H9 (cell line): ENCODE measurements at regions not wholly inside any gene's neighbourhood (a gene's known extent, or its start where the extent isn't known, plus 50 kb on each side); places are given as distances from the start of the nearest gene placed in this dataset.
"Not testable (repeated sequence)": the region's sequence is repeated elsewhere in the genome, so short reads cannot be mapped to it uniquely, and the experiment has no call there.

Experiments
- DNase-seq: peaks from one replicate; pipeline ENCODE4 v3.0.0-alpha.2; 2017
- H2AFZ ChIP-seq: one replicate; pipeline ENCODE4 v1.6.1; 2013; ENCODE audit warnings: mild to moderate bottlenecking, low read length, control low read depth, moderate library complexity
- H2AK5ac ChIP-seq: 2 replicates; pipeline ENCODE4 v1.6.1; 2013; ENCODE audit warnings: low read length, control low read depth, mixed read lengths; ENCODE audit not compliant: insufficient read length
- H2BK120ac ChIP-seq: one replicate; pipeline ENCODE4 v1.6.1; 2013; ENCODE audit warnings: low read depth, mild to moderate bottlenecking, low read length, control low read depth, inconsistent platforms; ENCODE audit not compliant: poor library complexity, severe bottlenecking
- H2BK12ac ChIP-seq: 2 replicates; pipeline ENCODE4 v1.6.1; 2013; ENCODE audit warnings: low read length, control low read depth, mixed read lengths, low read depth; ENCODE audit not compliant: insufficient read length
- H2BK15ac ChIP-seq: 2 replicates; pipeline ENCODE4 v1.6.1; 2013; ENCODE audit warnings: low read depth, low read length, control low read depth
- H2BK20ac ChIP-seq: one replicate; pipeline ENCODE4 v1.6.1; 2013; ENCODE audit warnings: low read depth, mild to moderate bottlenecking, low read length, control low read depth, inconsistent platforms; ENCODE audit not compliant: poor library complexity, severe bottlenecking
- H2BK5ac ChIP-seq: 2 replicates; pipeline ENCODE4 v1.6.1; 2013; ENCODE audit warnings: low read length, control low read depth, mixed read lengths; ENCODE audit not compliant: insufficient read length
- H3K14ac ChIP-seq: 2 replicates; pipeline ENCODE4 v1.6.1; 2013; ENCODE audit warnings: low read length, control low read depth; ENCODE audit not compliant: insufficient read depth
- H3K18ac ChIP-seq: 2 replicates; pipeline ENCODE4 v1.6.1; 2013; ENCODE audit warnings: low read depth, mild to moderate bottlenecking, mixed read lengths, low read length, control low read depth; ENCODE audit not compliant: insufficient read length
- H3K23ac ChIP-seq: 2 replicates; pipeline ENCODE4 v1.6.1; 2013; ENCODE audit warnings: low read length, control low read depth, mixed read lengths, low read depth; ENCODE audit not compliant: insufficient read length
- H3K23me2 ChIP-seq: 2 replicates; pipeline ENCODE4 v1.6.1; 2013; ENCODE audit warnings: low read depth, mild to moderate bottlenecking, mixed read lengths, low read length, control low read depth; ENCODE audit not compliant: insufficient read length, poor library complexity, severe bottlenecking
- H3K27ac ChIP-seq: 2 replicates; pipeline ENCODE4 v1.5.1; 2013; ENCODE audit warnings: low read length, control low read depth, mixed read lengths, low read depth; ENCODE audit not compliant: insufficient read length
- H3K27me3 ChIP-seq: 2 replicates; pipeline ENCODE4 v1.6.1; 2013; ENCODE audit warnings: low read length, control low read depth, inconsistent platforms; ENCODE audit not compliant: insufficient read depth
- H3K4ac ChIP-seq: 2 replicates; pipeline ENCODE4 v1.6.1; 2013; ENCODE audit warnings: low read depth, mild to moderate bottlenecking, control low read depth, inconsistent platforms, low read length, moderate library complexity
- H3K4me1 ChIP-seq: 2 replicates; pipeline ENCODE4 v1.6.1; 2013; ENCODE audit warnings: low read length, control low read depth, inconsistent platforms; ENCODE audit not compliant: insufficient read depth
- H3K4me2 ChIP-seq: 2 replicates; pipeline ENCODE4 v1.6.1; 2013; ENCODE audit warnings: low read length, control low read depth, mixed read lengths; ENCODE audit not compliant: insufficient read length, insufficient read depth
- H3K56ac ChIP-seq: 2 replicates; pipeline ENCODE4 v1.6.1; 2013; ENCODE audit warnings: low read depth, mild to moderate bottlenecking, mixed read lengths, low read length, control low read depth; ENCODE audit not compliant: insufficient read length
- H3K79me1 ChIP-seq: 2 replicates; pipeline ENCODE4 v1.6.1; 2013; ENCODE audit warnings: low read depth, mild to moderate bottlenecking, moderate library complexity, low read length, control low read depth, inconsistent platforms; ENCODE audit not compliant: insufficient read depth, poor library complexity, severe bottlenecking
- H3K79me2 ChIP-seq: 2 replicates; pipeline ENCODE4 v1.6.1; 2013; ENCODE audit warnings: low read length, control low read depth, inconsistent platforms; ENCODE audit not compliant: insufficient read depth
- H3K9ac ChIP-seq: 2 replicates; pipeline ENCODE4 v1.6.1; 2013; ENCODE audit warnings: low read length, control low read depth, mixed read lengths; ENCODE audit not compliant: insufficient read length; ENCODE audit errors: extremely low read depth
- H3K9me3 ChIP-seq: one replicate; pipeline ENCODE4 v1.6.1; 2013; ENCODE audit warnings: low read depth, low read length, inconsistent platforms; ENCODE audit not compliant: control insufficient read depth
- H3T11ph ChIP-seq: one replicate; pipeline ENCODE4 v1.6.1; 2013; ENCODE audit warnings: mild to moderate bottlenecking, low read length, control low read depth, inconsistent platforms
- H4K20me1 ChIP-seq: one replicate; pipeline ENCODE4 v1.6.1; 2013; ENCODE audit not compliant: control insufficient read depth, insufficient read length, insufficient read depth
- H4K5ac ChIP-seq: 2 replicates; pipeline ENCODE4 v1.6.1; 2013; ENCODE audit warnings: low read depth, mild to moderate bottlenecking, mixed read lengths, low read length, control low read depth; ENCODE audit not compliant: insufficient read length
- H4K8ac ChIP-seq: replicated peaks from 2 replicates; pipeline ENCODE4 v1.6.1; 2013; ENCODE audit warnings: low read length, control low read depth, mixed read lengths, low read depth; ENCODE audit not compliant: insufficient read length
- H4K91ac ChIP-seq: 2 replicates; pipeline ENCODE4 v1.6.1; 2013; ENCODE audit warnings: low read depth, mild to moderate bottlenecking, moderate library complexity, mixed read lengths, low read length, control low read depth; ENCODE audit not compliant: insufficient read length
- H3K27ac Mint-ChIP-seq, 3 experiments: 2 replicates in 2 of 3; 3 replicates in 1 of 3; pipeline ENCODE4 v1.8.0; 2020 to 2021; ENCODE audit warnings: mixed read lengths in 3 of 3, mild to moderate bottlenecking in 1 of 3, moderate library complexity in 1 of 3
- H3K27me3 Mint-ChIP-seq: 2 replicates; pipeline ENCODE4 v1.8.0; 2021; ENCODE audit warnings: low read depth, mild to moderate bottlenecking, moderate library complexity, mixed read lengths
- H3K36me3 Mint-ChIP-seq, 3 experiments: 2 replicates in 2 of 3; 3 replicates in 1 of 3; pipeline ENCODE4 v1.8.0; 2020 to 2021; ENCODE audit warnings: low read depth in 3 of 3, mixed read lengths in 3 of 3; ENCODE audit not compliant: insufficient read depth in 1 of 3
- H3K4me1 Mint-ChIP-seq, 2 experiments: 2 replicates each; pipeline ENCODE4 v1.8.0; 2020; ENCODE audit warnings: mixed read lengths in 2 of 2
- H3K4me3 Mint-ChIP-seq, 2 experiments: 2 replicates in 1 of 2; 3 replicates in 1 of 2; pipeline ENCODE4 v1.8.0; 2020 to 2021; ENCODE audit warnings: mild to moderate bottlenecking in 2 of 2, mixed read lengths in 2 of 2, moderate library complexity in 1 of 2
- H3K9me3 Mint-ChIP-seq, 2 experiments: 2 replicates in 1 of 2; 3 replicates in 1 of 2; pipeline ENCODE4 v1.8.0; 2020; ENCODE audit warnings: mild to moderate bottlenecking in 2 of 2, mixed read lengths in 2 of 2, moderate library complexity in 1 of 2
- WGBS: extraction: QIAGEN DNeasy Blood & Tissue Kit; methylation state at CpG from one replicate; pipeline ENCODE4 v1.1.7; 2013; ENCODE audit warnings: missing lambda C conversion rate, low lambda C conversion rate, mixed read lengths; ENCODE audit not compliant: insufficient read length; ENCODE audit errors: extremely low coverage; 5-methylcytosine and 5-hydroxymethylcytosine counted together
- TF ChIP-seq, protein P1 (sequence below): fragments of 200-600 bp; sonication (generic); conservative IDR thresholded peaks from 3 replicates; pipeline ENCODE4 v1.8.0; 2021; ENCODE audit warnings: antibody characterized with exemption, mild to moderate bottlenecking

DNA sequence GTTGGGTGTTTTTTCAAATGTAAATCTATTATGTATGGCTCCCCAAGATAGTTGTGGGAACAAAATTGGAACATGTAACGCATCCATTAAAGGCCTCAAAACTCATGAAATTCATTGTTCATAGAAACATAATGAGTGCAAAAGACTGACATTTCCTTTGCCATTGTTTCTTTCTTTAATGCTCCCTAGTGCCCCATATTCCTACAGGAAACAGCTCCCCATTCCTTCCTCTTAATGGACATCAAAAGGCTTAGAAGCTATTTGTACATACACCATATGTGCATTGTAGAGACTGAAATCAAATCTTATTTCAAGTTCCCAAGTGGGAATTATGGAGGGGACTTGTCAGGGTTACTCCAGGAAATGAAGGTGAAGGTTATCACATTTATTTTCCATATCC is 139.1 kb downstream of the AHR start:
- Mint-ChIP-seq H3K27me3 (no peaks in the 10 kb centered on the region), H3K27ac (no peak overlapping the region), H3K9me3 (peaks cover 27 to 32% of the 10 kb centered on the region in 2 experiments), H3K4me1 (peaks cover 26 to 35% of the 10 kb centered on the region in 2 experiments), H3K36me3 (peaks cover 16 to 34% (median 23%) of the 10 kb centered on the region in 3 experiments; a peak in 6 of 7 replicates), H3K4me3 (no peak overlapping the region)
- Histone ChIP-seq H3K4me2 (no peak overlapping the region), H2BK20ac (no peak overlapping the region), H3K23me2 (no peaks in the 10 kb centered on the region), H3K27ac (no peak overlapping the region), H2BK5ac (no peak overlapping the region), H4K20me1 (no peaks in the 10 kb centered on the region), H3K56ac (no peak overlapping the region), H3K4ac (no peak overlapping the region), H3K79me2 (no peaks in the 10 kb centered on the region), H3K27me3 (no peaks in the 10 kb centered on the region), H3K9me3 (peaks cover 7% of the 10 kb centered on the region), H2AFZ (no peak overlapping the region), H3K18ac (no peak overlapping the region), H2BK120ac (no peak overlapping the region), H3K4me1 (no peaks in the 10 kb centered on the region), H4K8ac (no peak overlapping the region), H3K14ac (no peak overlapping the region), H2BK15ac (no peak overlapping the region), H2AK5ac (no peak overlapping the region), H3K23ac (no peak overlapping the region), H2BK12ac (no peak overlapping the region), H3K79me1 (no peaks in the 10 kb centered on the region), H4K91ac (no peak overlapping the region), H3T11ph (no peak overlapping the region), H3K9ac (no peak overlapping the region), H4K5ac (no peak overlapping the region)
- DNase-seq: no peak
- TF ChIP-seq, protein P1, sequence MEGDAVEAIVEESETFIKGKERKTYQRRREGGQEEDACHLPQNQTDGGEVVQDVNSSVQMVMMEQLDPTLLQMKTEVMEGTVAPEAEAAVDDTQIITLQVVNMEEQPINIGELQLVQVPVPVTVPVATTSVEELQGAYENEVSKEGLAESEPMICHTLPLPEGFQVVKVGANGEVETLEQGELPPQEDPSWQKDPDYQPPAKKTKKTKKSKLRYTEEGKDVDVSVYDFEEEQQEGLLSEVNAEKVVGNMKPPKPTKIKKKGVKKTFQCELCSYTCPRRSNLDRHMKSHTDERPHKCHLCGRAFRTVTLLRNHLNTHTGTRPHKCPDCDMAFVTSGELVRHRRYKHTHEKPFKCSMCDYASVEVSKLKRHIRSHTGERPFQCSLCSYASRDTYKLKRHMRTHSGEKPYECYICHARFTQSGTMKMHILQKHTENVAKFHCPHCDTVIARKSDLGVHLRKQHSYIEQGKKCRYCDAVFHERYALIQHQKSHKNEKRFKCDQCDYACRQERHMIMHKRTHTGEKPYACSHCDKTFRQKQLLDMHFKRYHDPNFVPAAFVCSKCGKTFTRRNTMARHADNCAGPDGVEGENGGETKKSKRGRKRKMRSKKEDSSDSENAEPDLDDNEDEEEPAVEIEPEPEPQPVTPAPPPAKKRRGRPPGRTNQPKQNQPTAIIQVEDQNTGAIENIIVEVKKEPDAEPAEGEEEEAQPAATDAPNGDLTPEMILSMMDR: no peak
- no CpG with 5 or more reads among the region's 1 CpG for WGBS

DNA sequence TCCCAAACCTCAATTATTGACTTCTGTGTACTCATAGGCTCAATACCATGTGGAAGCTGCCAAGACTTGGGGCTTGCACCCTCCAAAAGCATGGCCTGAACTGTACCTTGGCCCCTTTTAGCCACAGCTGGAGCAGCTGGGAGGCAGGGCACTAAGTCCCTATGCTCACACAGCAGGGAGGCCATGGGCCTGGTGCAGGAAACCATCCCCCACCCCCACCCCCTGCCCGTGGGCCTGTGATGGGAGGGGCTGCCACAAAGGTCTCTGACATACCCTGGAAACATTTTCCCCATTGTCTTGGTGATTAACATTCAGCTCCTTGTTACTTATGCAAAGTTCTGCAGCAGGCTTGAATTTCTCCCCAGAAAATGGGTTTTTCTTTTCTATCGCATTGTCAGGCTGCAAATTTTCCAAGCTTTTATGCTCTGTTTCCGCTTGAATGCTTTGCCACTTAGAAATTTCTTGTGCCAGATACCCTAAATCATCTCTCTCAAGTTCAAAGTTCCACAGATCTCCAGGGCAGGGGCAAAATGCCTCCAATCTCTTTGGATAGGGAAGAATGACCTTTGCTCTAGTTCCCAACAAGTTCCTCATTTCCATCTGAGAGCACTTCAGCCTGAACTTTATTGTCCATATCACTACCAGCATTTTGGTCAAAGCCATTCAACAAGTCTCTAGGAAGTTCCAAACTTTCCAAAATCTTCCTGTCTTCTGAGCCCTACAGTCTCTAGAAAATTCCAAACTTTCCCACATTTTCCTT is 141.8 kb downstream of the AHR start:
- H3K4me2 ChIP-seq, H3K23ac ChIP-seq, H4K20me1 ChIP-seq, H3K23me2 ChIP-seq, H2AK5ac ChIP-seq, H3K18ac ChIP-seq, H4K8ac ChIP-seq, H4K91ac ChIP-seq, H2AFZ ChIP-seq, H3T11ph ChIP-seq, H3K79me1 ChIP-seq, H3K4me1 ChIP-seq, H3K4ac ChIP-seq, H3K27me3 Mint-ChIP-seq, H2BK5ac ChIP-seq, H3K56ac ChIP-seq, H2BK15ac ChIP-seq, H3K27ac ChIP-seq, H3K14ac ChIP-seq, H3K79me2 ChIP-seq, H3K9ac ChIP-seq, H4K5ac ChIP-seq, H2BK12ac ChIP-seq, H2BK20ac ChIP-seq, H2BK120ac ChIP-seq, H3K27me3 ChIP-seq, H3K9me3 ChIP-seq: not testable (repeated sequence)
- peaks cover 16 to 34% (median 23%) of the 10 kb centered on the region in 3 experiments; a peak in 6 of 7 replicates for H3K36me3 Mint-ChIP-seq
- peak overlapping the region; percentile 45 to 94 (median 60); a peak in 5 of 7 replicates for H3K27ac Mint-ChIP-seq
- H3K4me1 Mint-ChIP-seq: peaks cover 32 to 33% of the 10 kb centered on the region in 2 experiments
- H3K4me3 Mint-ChIP-seq: peak overlapping the region in 1 of 2 experiments; percentile 3; a peak in 1 of 5 replicates
- DNase-seq: peak; percentile 76
- peaks cover 27 to 32% of the 10 kb centered on the region in 2 experiments for H3K9me3 Mint-ChIP-seq
- no CpG with 5 or more reads among the region's 3 CpGs for WGBS
